PC-9 (cell line): ENCODE measurements at regions not wholly inside any gene's neighbourhood (a gene's known extent, or its start where the extent isn't known, plus 50 kb on each side); places are given as distances from the start of the nearest gene placed in this dataset.

Experiments used
- BruUV-seq: library from RNA; stranded (reverse); fragments of 400-500 nt; replicated peaks from 2 replicates; lab custom pipeline; 2021; lab: Mats Ljungman, UMichigan
- CTCF ChIA-PET: fragments of 300-600 bp; sonication (Branson Sonifier 250); formaldehyde crosslinking; loops from one replicate; lab custom pipeline; 2022; ENCODE audit warnings: antibody characterized with exemption; lab: Charles Lee
- POLR2A ChIA-PET: fragments of 300-600 bp; sonication (Branson Sonifier 250); formaldehyde crosslinking; loops from one replicate; lab custom pipeline; 2022; ENCODE audit warnings: antibody characterized with exemption; ENCODE audit not compliant: unreplicated experiment; lab: Charles Lee
- DNase-seq, 2 experiments: peaks; one replicate each; pipeline versions ENCODE4 v3.0.0 to v3.0.0-alpha.2; 2015 to 2022; ENCODE audit warnings: mixed read lengths in 1 of 2
- H2AFZ ChIP-seq: fragments of 200-600 bp; sonication (generic); 2 replicates; pipeline ENCODE4 v1.8.1; 2017; ENCODE audit warnings: antibody characterized with exemption
- H3F3A ChIP-seq: fragments of 200-600 bp; sonication (generic); 2 replicates; pipeline ENCODE4 v1.8.1; 2017; ENCODE audit warnings: antibody characterized with exemption, mild to moderate bottlenecking, low read depth; ENCODE audit not compliant: insufficient read depth
- H3K27ac ChIP-seq: fragments of 200-600 bp; sonication (generic); 2 replicates; pipeline ENCODE4 v1.6.1; 2016; ENCODE audit warnings: mixed run types
- H3K27me3 ChIP-seq: fragments of 200-600 bp; sonication (generic); 2 replicates; pipeline ENCODE4 v1.6.1; 2016; ENCODE audit warnings: low read depth, mixed run types; ENCODE audit not compliant: insufficient read depth
- H3K36me3 ChIP-seq: fragments of 200-600 bp; sonication (generic); 2 replicates; pipeline ENCODE4 v1.6.1; 2016; ENCODE audit warnings: low read depth, mixed run types
- H3K4me1 ChIP-seq: fragments of 200-600 bp; sonication (generic); replicated peaks from 2 replicates; pipeline ENCODE4 v1.6.1; 2016; ENCODE audit warnings: mixed run types; ENCODE audit not compliant: insufficient read depth
- H3K4me2 ChIP-seq: fragments of 200-600 bp; sonication (generic); 2 replicates; pipeline ENCODE4 v1.6.1; 2017; ENCODE audit warnings: mixed run types
- H3K4me3 ChIP-seq: fragments of 200-600 bp; sonication (generic); 2 replicates; pipeline ENCODE4 v1.6.1; 2016; ENCODE audit warnings: mixed run types
- H3K79me2 ChIP-seq: fragments of 200-600 bp; sonication (generic); 2 replicates; pipeline ENCODE4 v1.6.1; 2017; ENCODE audit warnings: low read depth, mixed run types
- H3K9me2 ChIP-seq: fragments of 200-600 bp; sonication (generic); 2 replicates; pipeline ENCODE4 v1.8.1; 2017; ENCODE audit warnings: mild to moderate bottlenecking; ENCODE audit not compliant: insufficient read depth
- H3K9me3 ChIP-seq: fragments of 200-600 bp; sonication (generic); 2 replicates; pipeline ENCODE4 v1.8.1; 2016; ENCODE audit warnings: low read depth; ENCODE audit not compliant: insufficient read depth
- H4K20me1 ChIP-seq: fragments of 200-600 bp; sonication (generic); 2 replicates; pipeline ENCODE4 v1.8.1; 2017; ENCODE audit not compliant: insufficient read depth
- CTCF ChIP-seq: fragments of 200-600 bp; sonication (generic); conservative IDR thresholded peaks from 2 replicates; pipeline ENCODE4 v1.6.1; 2017; ENCODE audit warnings: mixed run types, antibody characterized with exemption, mild to moderate bottlenecking, moderate library complexity
- EZH2 ChIP-seq: fragments of 200-600 bp; sonication (generic); IDR thresholded peaks from 2 replicates; pipeline ENCODE4 v1.8.0; 2017; ENCODE audit warnings: antibody characterized with exemption, low read depth
- intact Hi-C: fragments of 100-400 bp; cut with micrococcal nuclease; formaldehyde crosslinking; loops from one replicate; pipeline ENCODE4 v1.10.0; 2022; ENCODE audit not compliant: unreplicated experiment

GRCh38 chr4:60443068-60443467, 757.1 kb upstream of the ADGRL3 start:
- DNase-seq = no peak
- no peaks in the 10 kb centered on the region for H3F3A ChIP-seq
- H2AFZ ChIP-seq = no peak overlapping the region
- no peak for TF ChIP-seq CTCF
- no peak for TF ChIP-seq EZH2
- no peaks in the 10 kb centered on the region for H3K9me3 ChIP-seq
- ChIA-PET POLR2A (no interaction called here), CTCF (no interaction called here)
- H3K27me3 ChIP-seq = no peaks in the 10 kb centered on the region
- no peaks in the 10 kb centered on the region for H4K20me1 ChIP-seq
- H3K4me2 ChIP-seq = no peak overlapping the region
- no peaks in the 10 kb centered on the region for H3K9me2 ChIP-seq
- no peak overlapping the region for H3K4me3 ChIP-seq
- H3K27ac ChIP-seq = no peak overlapping the region
- no peaks in the 10 kb centered on the region for H3K36me3 ChIP-seq
- intact Hi-C loops = no loop called here
- H3K4me1 ChIP-seq = no peaks in the 10 kb centered on the region
- BruUV-seq = no TSS peak
- no peaks in the 10 kb centered on the region for H3K79me2 ChIP-seq

- H3K4me2 ChIP-seq = no peak overlapping the region
- H3K27ac ChIP-seq = no peak overlapping the region
- no peaks in the 10 kb centered on the region for H3K9me3 ChIP-seq
- ChIA-PET POLR2A (no interaction called here), CTCF (no interaction called here)
- no peaks in the 10 kb centered on the region for H3K79me2 ChIP-seq
- intact Hi-C loops = no loop called here
- H2AFZ ChIP-seq = no peak overlapping the region
- no peaks in the 10 kb centered on the region for H3K9me2 ChIP-seq
- H3K4me3 ChIP-seq = no peak overlapping the region
- H3F3A ChIP-seq = no peaks in the 10 kb centered on the region
- BruUV-seq = no TSS peak
- no peaks in the 10 kb centered on the region for H3K27me3 ChIP-seq
- DNase-seq = no peak
- H4K20me1 ChIP-seq = no peaks in the 10 kb centered on the region
- no peaks in the 10 kb centered on the region for H3K4me1 ChIP-seq
- no peak for TF ChIP-seq CTCF
- no peak for TF ChIP-seq EZH2
- no peaks in the 10 kb centered on the region for H3K36me3 ChIP-seq
Observed at GRCh38 chr4:60443796-60444195, 756.3 kb upstream of the ADGRL3 start.

GRCh38 chr4:60450054-60450453, 750.1 kb upstream of the ADGRL3 start:
- no peak overlapping the region for H2AFZ ChIP-seq
- POLR2A ChIA-PET = no interaction called here
- no peak for DNase-seq
- no peaks in the 10 kb centered on the region for H3F3A ChIP-seq
- no peaks in the 10 kb centered on the region for H3K9me3 ChIP-seq
- H3K27ac ChIP-seq = no peak overlapping the region
- BruUV-seq = no TSS peak
- intact Hi-C loops = no loop called here
- no peak overlapping the region for H3K4me3 ChIP-seq
- no peaks in the 10 kb centered on the region for H3K79me2 ChIP-seq
- no peaks in the 10 kb centered on the region for H3K36me3 ChIP-seq
- no peaks in the 10 kb centered on the region for H4K20me1 ChIP-seq
- H3K27me3 ChIP-seq = no peaks in the 10 kb centered on the region
- no peaks in the 10 kb centered on the region for H3K4me1 ChIP-seq
- no peak overlapping the region for H3K4me2 ChIP-seq
- H3K9me2 ChIP-seq = no peaks in the 10 kb centered on the region
- no peak for TF ChIP-seq EZH2
- no peak for TF ChIP-seq CTCF
- CTCF ChIA-PET = no interaction called here
